ENCODE measurements at regions not wholly inside any gene's neighbourhood (a gene's known extent, or its start where the extent isn't known, plus 50 kb on each side); places are given as distances from the start of the nearest gene placed in this dataset.

GRCh38 chr14:54132496-54132895 lies 175.9 kb upstream of the BMP4 start:
- no peak for DNase-seq

- DNase-seq, result no peak
Measured at GRCh38 chr14:54133896-54134295, 177.3 kb upstream of the BMP4 start.

- no peak for DNase-seq
Measured at GRCh38 chr14:54135804-54136280, 179.2 kb upstream of the BMP4 start.

GRCh38 chr14:54136894-54137613 lies 180.4 kb upstream of the BMP4 start:
- DNase-seq, result no peak

- no peak for DNase-seq
Measured at GRCh38 chr14:54137614-54137961, 181.0 kb upstream of the BMP4 start.

GRCh38 chr14:54138024-54138353 lies 181.4 kb upstream of the BMP4 start:
- DNase-seq, result no peak

- DNase-seq, result no peak
Measured at GRCh38 chr14:54138354-54139038, 181.9 kb upstream of the BMP4 start.

GRCh38 chr14:54140551-54140950 lies 183.9 kb upstream of the BMP4 start:
- DNase-seq, result no peak

GRCh38 chr14:54146601-54147000 lies 190.0 kb upstream of the BMP4 start:
- DNase-seq, result no peak

GRCh38 chr14:54147282-54147681 lies 190.7 kb upstream of the BMP4 start:
- no peak for DNase-seq

GRCh38 chr14:54147758-54148157 lies 191.1 kb upstream of the BMP4 start:
- no peak for DNase-seq

- no peak for DNase-seq
Measured at GRCh38 chr14:54148251-54148650, 191.6 kb upstream of the BMP4 start.

- DNase-seq, result no peak
Measured at GRCh38 chr14:54152351-54152750, 195.7 kb upstream of the BMP4 start.

GRCh38 chr14:54166049-54166950 lies 209.7 kb upstream of the BMP4 start:
- no peak for DNase-seq

- DNase-seq, result no peak
Measured at GRCh38 chr14:54168489-54168888, 211.9 kb upstream of the BMP4 start.

- DNase-seq, result no peak
Measured at GRCh38 chr14:54169254-54169924, 212.8 kb upstream of the BMP4 start.

GRCh38 chr14:54170301-54170700 lies 213.7 kb upstream of the BMP4 start:
- DNase-seq, result no peak

GRCh38 chr14:54172114-54172513 lies 215.5 kb upstream of the BMP4 start:
- DNase-seq, result no peak

GRCh38 chr14:54172562-54172961 lies 215.9 kb upstream of the BMP4 start:
- DNase-seq, result no peak

GRCh38 chr14:54173802-54174201 lies 217.2 kb upstream of the BMP4 start:
- DNase-seq, result no peak

GRCh38 chr14:54174457-54174856 lies 217.8 kb upstream of the BMP4 start:
- no peak for DNase-seq

- DNase-seq, result peak; percentile 7
Measured at GRCh38 chr14:54175298-54175942, 218.8 kb upstream of the BMP4 start.

GRCh38 chr14:54177019-54177418 lies 219.8 kb upstream of the CDKN3 start:
- DNase-seq, result no peak
